ENCODE measurements at regions not wholly inside any gene's neighbourhood (a gene's known extent, or its start where the extent isn't known, plus 50 kb on each side); places are given as distances from the start of the nearest gene placed in this dataset.

DNA sequence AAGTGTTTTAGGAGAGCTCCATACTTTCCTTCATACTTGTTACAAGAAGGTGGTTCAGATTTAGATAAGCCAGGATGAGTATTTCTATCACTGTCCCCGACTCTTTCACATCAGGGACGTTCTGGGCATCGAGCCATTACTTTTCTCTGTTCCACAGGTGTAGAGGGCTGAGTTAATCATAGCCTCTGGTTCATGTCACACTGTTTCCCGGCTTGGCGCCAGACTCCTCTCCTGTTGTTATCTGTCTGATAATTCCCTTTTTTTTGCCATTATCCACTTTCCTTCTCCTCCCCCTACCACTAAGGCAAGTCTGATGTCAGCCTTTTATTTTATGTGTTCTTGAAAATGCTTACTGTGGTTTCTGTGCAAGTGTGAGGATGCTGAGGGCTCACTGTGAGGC is 593.4 kb downstream of the UTRN start:
- H3K9me3 ChIP-seq (ENCODE audit: low read length), result no peaks in the 10 kb centered on the region
- no peak overlapping the region for H3K4me3 ChIP-seq (replicated peaks in 1 of 3; ENCODE audit: insufficient read depth in 1 of 3, low read depth in 2 of 3, low read length in 3 of 3)
- 26% methylated on average over 5 of the region's 5 CpGs for WGBS (ENCODE audit: low lambda C conversion rate)
- in situ Hi-C loops (cut with HindIII; ENCODE audit: extremely low pct_ligation_motif_present, low pct_unique_long_range_greater_than_20kb), result no loop called here
- H3K27ac ChIP-seq (ENCODE audit: extremely low read length, insufficient read depth, low read length), result no peak overlapping the region
- no peaks in the 10 kb centered on the region for H3K79me2 ChIP-seq (ENCODE audit: insufficient read depth, low read length)
- H3K27me3 ChIP-seq (ENCODE audit: control insufficient read depth in 1 of 2, insufficient read depth in 2 of 2, low read length in 2 of 2), result peaks cover 0 to 24% of the 10 kb centered on the region in 2 experiments; a peak in 3 of 5 replicates
- no peak overlapping the region for H3K9ac ChIP-seq (ENCODE audit: insufficient read depth, low read depth, low read length)
- peaks cover 13% of the 10 kb centered on the region for H3K4me1 ChIP-seq (ENCODE audit: insufficient read depth, low read length)
- DNase-seq (ENCODE audit: low spot score) (no peak), ATAC-seq (no peak), FAIRE-seq (no peak)
- no peak overlapping the region for H2AFZ ChIP-seq (ENCODE audit: low read length)
- H3K4me2 ChIP-seq (ENCODE audit: low read depth, low read length), result no peak overlapping the region
- no TSS peak for BruUV-seq (replicated peaks)
- H3K36me3 ChIP-seq (replicated peaks in 1 of 2; ENCODE audit: control insufficient read depth in 1 of 2, insufficient read depth in 2 of 2, low read length in 2 of 2), result no peaks in the 10 kb centered on the region
- POLR2A ChIA-PET, result no interaction called here
- CTCF ChIA-PET (ENCODE audit: low intra/inter-chr PET ratio, low total read pairs), result no interaction called here
- TF ChIP-seq SOX13 (IDR thresholded peaks at IDR 0.05), result no peak
- no peak for TF ChIP-seq SOX13 (CRISPR knock-in tag; conservative IDR thresholded peaks at IDR 0.05 in 1 of 2, IDR thresholded peaks at IDR 0.05 in 1 of 2)
- no peak for TF ChIP-seq ZSCAN30 (CRISPR knock-in tag; IDR thresholded peaks at IDR 0.05)
- TF ChIP-seq CREM (IDR thresholded peaks at IDR 0.05), result no peak
- TF ChIP-seq CREM (CRISPR knock-in tag; IDR thresholded peaks at IDR 0.05), result no peak
- TF ChIP-seq MXI1 (IDR thresholded peaks at IDR 0.05; ENCODE audit: borderline replicate concordance, low read depth, low read length), result no peak
- no peak for TF ChIP-seq CEBPB (IDR thresholded peaks at IDR 0.05; ENCODE audit: borderline replicate concordance, low read depth, low read length)
- TF ChIP-seq MIER2 (CRISPR knock-in tag; IDR thresholded peaks at IDR 0.05), result no peak
- no peak for TF ChIP-seq FOXA1 (IDR thresholded peaks at IDR 0.05)
- no peak for TF ChIP-seq FOXA1 (CRISPR knock-in tag; IDR thresholded peaks at IDR 0.05)
- TF ChIP-seq PRPF4 (IDR thresholded peaks at IDR 0.05; ENCODE audit: low read depth, low read length, poor library complexity, severe bottlenecking), result no peak
- intact Hi-C loops (cut with micrococcal nuclease; ENCODE audit: unreplicated experiment), result no loop called here
- no peaks in the 10 kb centered on the region for H4K20me1 ChIP-seq (ENCODE audit: insufficient read depth, low read length)

DNA sequence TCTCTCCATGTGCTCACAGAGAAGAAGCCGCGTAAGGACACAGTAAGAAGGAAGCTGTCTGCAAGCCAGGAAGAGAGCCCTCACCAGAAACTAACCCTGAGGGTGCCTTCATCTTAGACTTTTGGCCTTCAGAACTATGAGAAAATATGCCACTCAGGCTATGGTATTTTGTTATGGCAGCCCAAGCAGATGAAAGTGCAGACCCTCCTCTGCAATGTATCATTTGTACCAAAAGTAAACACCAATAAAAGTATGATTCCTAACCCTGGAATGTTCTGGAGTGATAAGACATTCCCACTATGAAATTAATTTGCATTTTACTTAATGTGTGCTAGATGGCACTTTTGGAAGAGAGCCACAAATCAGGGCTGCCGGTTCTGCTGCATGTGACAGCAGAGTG is 594.3 kb downstream of the UTRN start:
- H3K9ac ChIP-seq (ENCODE audit: insufficient read depth, low read depth, low read length), result no peak overlapping the region
- no peak overlapping the region for H3K4me3 ChIP-seq (replicated peaks in 1 of 3; ENCODE audit: insufficient read depth in 1 of 3, low read depth in 2 of 3, low read length in 3 of 3)
- H3K79me2 ChIP-seq (ENCODE audit: insufficient read depth, low read length), result no peaks in the 10 kb centered on the region
- H4K20me1 ChIP-seq (ENCODE audit: insufficient read depth, low read length), result no peaks in the 10 kb centered on the region
- H3K27me3 ChIP-seq (ENCODE audit: control insufficient read depth in 1 of 2, insufficient read depth in 2 of 2, low read length in 2 of 2), result peaks cover 2 to 25% of the 10 kb centered on the region in 2 experiments; a peak in 3 of 5 replicates
- H2AFZ ChIP-seq (ENCODE audit: low read length), result no peak overlapping the region
- H3K9me3 ChIP-seq (ENCODE audit: low read length), result no peaks in the 10 kb centered on the region
- FAIRE-seq (no peak), DNase-seq (ENCODE audit: low spot score) (no peak), ATAC-seq (no peak)
- intact Hi-C loops (cut with micrococcal nuclease; ENCODE audit: unreplicated experiment) (no loop called here), in situ Hi-C loops (cut with HindIII; ENCODE audit: extremely low pct_ligation_motif_present, low pct_unique_long_range_greater_than_20kb) (no loop called here)
- H3K27ac ChIP-seq (ENCODE audit: extremely low read length, insufficient read depth, low read length), result no peak overlapping the region
- no TSS peak for BruUV-seq (replicated peaks)
- peaks cover 15% of the 10 kb centered on the region for H3K4me1 ChIP-seq (ENCODE audit: insufficient read depth, low read length)
- H3K36me3 ChIP-seq (replicated peaks in 1 of 2; ENCODE audit: control insufficient read depth in 1 of 2, insufficient read depth in 2 of 2, low read length in 2 of 2), result no peaks in the 10 kb centered on the region
- CTCF ChIA-PET (ENCODE audit: low intra/inter-chr PET ratio, low total read pairs), result no interaction called here
- WGBS (ENCODE audit: low lambda C conversion rate), result 79% methylated on average over 3 of the region's 3 CpGs
- H3K4me2 ChIP-seq (ENCODE audit: low read depth, low read length), result no peak overlapping the region
- POLR2A ChIA-PET, result no interaction called here
- no peak for TF ChIP-seq CHCHD3 (CRISPR knock-in tag; IDR thresholded peaks at IDR 0.05)
- TF ChIP-seq ZNF264 (CRISPR knock-in tag; IDR thresholded peaks at IDR 0.05), result no peak
- TF ChIP-seq, protein P1, sequence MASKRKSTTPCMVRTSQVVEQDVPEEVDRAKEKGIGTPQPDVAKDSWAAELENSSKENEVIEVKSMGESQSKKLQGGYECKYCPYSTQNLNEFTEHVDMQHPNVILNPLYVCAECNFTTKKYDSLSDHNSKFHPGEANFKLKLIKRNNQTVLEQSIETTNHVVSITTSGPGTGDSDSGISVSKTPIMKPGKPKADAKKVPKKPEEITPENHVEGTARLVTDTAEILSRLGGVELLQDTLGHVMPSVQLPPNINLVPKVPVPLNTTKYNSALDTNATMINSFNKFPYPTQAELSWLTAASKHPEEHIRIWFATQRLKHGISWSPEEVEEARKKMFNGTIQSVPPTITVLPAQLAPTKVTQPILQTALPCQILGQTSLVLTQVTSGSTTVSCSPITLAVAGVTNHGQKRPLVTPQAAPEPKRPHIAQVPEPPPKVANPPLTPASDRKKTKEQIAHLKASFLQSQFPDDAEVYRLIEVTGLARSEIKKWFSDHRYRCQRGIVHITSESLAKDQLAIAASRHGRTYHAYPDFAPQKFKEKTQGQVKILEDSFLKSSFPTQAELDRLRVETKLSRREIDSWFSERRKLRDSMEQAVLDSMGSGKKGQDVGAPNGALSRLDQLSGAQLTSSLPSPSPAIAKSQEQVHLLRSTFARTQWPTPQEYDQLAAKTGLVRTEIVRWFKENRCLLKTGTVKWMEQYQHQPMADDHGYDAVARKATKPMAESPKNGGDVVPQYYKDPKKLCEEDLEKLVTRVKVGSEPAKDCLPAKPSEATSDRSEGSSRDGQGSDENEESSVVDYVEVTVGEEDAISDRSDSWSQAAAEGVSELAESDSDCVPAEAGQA (IDR thresholded peaks at IDR 0.05; ENCODE audit: low read depth), result no peak
- TF ChIP-seq, protein P1 (CRISPR knock-in tag; IDR thresholded peaks at IDR 0.05; ENCODE audit: borderline replicate concordance), result no peak
- TF ChIP-seq SIX4 (CRISPR knock-in tag; IDR thresholded peaks at IDR 0.05), result no peak

Data from HepG2 (cell line).